Endothelial cell (in vitro differentiated cells): ENCODE measurements at regions not wholly inside any gene's neighbourhood (a gene's known extent, or its start where the extent isn't known, plus 50 kb on each side); places are given as distances from the start of the nearest gene placed in this dataset.

Experiments used
- DNase-seq: peaks from one replicate; pipeline ENCODE4 v3.0.0; 2021; ENCODE audit warnings: low spot score
- H3K27ac Mint-ChIP-seq: one replicate; pipeline ENCODE4 v1.8.0; 2021; ENCODE audit warnings: mixed read lengths, inconsistent platforms; ENCODE audit not compliant: unreplicated experiment
- H3K27me3 Mint-ChIP-seq: one replicate; pipeline ENCODE4 v1.8.0; 2021; ENCODE audit warnings: mild to moderate bottlenecking, moderate library complexity, mixed read lengths, inconsistent platforms; ENCODE audit not compliant: unreplicated experiment
- H3K36me3 Mint-ChIP-seq: one replicate; pipeline ENCODE4 v1.8.0; 2021; ENCODE audit warnings: mild to moderate bottlenecking, low read depth, mixed read lengths, inconsistent platforms; ENCODE audit not compliant: unreplicated experiment
- H3K4me1 Mint-ChIP-seq: one replicate; pipeline ENCODE4 v1.8.0; 2021; ENCODE audit warnings: mild to moderate bottlenecking, mixed read lengths, inconsistent platforms; ENCODE audit not compliant: unreplicated experiment
- H3K4me3 Mint-ChIP-seq: one replicate; pipeline ENCODE4 v1.8.0; 2021; ENCODE audit warnings: mild to moderate bottlenecking, mixed read lengths, inconsistent platforms; ENCODE audit not compliant: unreplicated experiment
- H3K9me3 Mint-ChIP-seq: one replicate; pipeline ENCODE4 v1.8.0; 2021; ENCODE audit warnings: mixed read lengths, inconsistent platforms; ENCODE audit not compliant: unreplicated experiment
- CTCF ChIP-seq: fragments of 200-600 bp; sonication (generic); IDR thresholded peaks from one replicate; pipeline ENCODE4 v1.5.0; 2021; ENCODE audit warnings: antibody characterized with exemption; ENCODE audit not compliant: unreplicated experiment

GRCh38 chr5:109923205-109923604, 233.5 kb downstream of the MAN2A1 start:
- Mint-ChIP-seq H3K4me3 (no peak overlapping the region), H3K27ac (no peak overlapping the region), H3K4me1 (no peaks in the 10 kb centered on the region), H3K27me3 (no peaks in the 10 kb centered on the region), H3K36me3 (no peaks in the 10 kb centered on the region), H3K9me3 (no peaks in the 10 kb centered on the region)
- TF ChIP-seq CTCF: no peak
- no peak for DNase-seq

GRCh38 chr5:109924237-109925107, 234.7 kb downstream of the MAN2A1 start:
- Mint-ChIP-seq H3K4me1 (no peaks in the 10 kb centered on the region), H3K9me3 (no peaks in the 10 kb centered on the region), H3K27ac (no peak overlapping the region), H3K36me3 (no peaks in the 10 kb centered on the region), H3K4me3 (no peak overlapping the region), H3K27me3 (no peaks in the 10 kb centered on the region)
- TF ChIP-seq CTCF: no peak
- no peak for DNase-seq

- no peaks in the 10 kb centered on the region for H3K36me3 Mint-ChIP-seq
- DNase-seq: no peak
- H3K9me3 Mint-ChIP-seq: no peaks in the 10 kb centered on the region
- H3K4me1 Mint-ChIP-seq: peaks cover 2% of the 10 kb centered on the region
- H3K27ac Mint-ChIP-seq: no peak overlapping the region
- no peaks in the 10 kb centered on the region for H3K27me3 Mint-ChIP-seq
- TF ChIP-seq CTCF: no peak
- H3K4me3 Mint-ChIP-seq: no peak overlapping the region
Measured at GRCh38 chr5:109927639-109928038, 237.9 kb downstream of the MAN2A1 start.

- Mint-ChIP-seq H3K4me1 (peaks cover 2% of the 10 kb centered on the region), H3K4me3 (no peak overlapping the region), H3K27ac (no peak overlapping the region), H3K9me3 (no peaks in the 10 kb centered on the region), H3K27me3 (no peaks in the 10 kb centered on the region), H3K36me3 (no peaks in the 10 kb centered on the region)
- TF ChIP-seq CTCF: no peak
- DNase-seq: no peak
Measured at GRCh38 chr5:109928046-109928445, 238.3 kb downstream of the MAN2A1 start.

- Mint-ChIP-seq H3K4me1 (peaks cover 2% of the 10 kb centered on the region), H3K36me3 (no peaks in the 10 kb centered on the region), H3K9me3 (no peaks in the 10 kb centered on the region), H3K4me3 (no peak overlapping the region), H3K27ac (no peak overlapping the region), H3K27me3 (no peaks in the 10 kb centered on the region)
- DNase-seq: no peak
- no peak for TF ChIP-seq CTCF
Measured at GRCh38 chr5:109928811-109929210, 239.1 kb downstream of the MAN2A1 start.
